ENCODE measurements at regions not wholly inside any gene's neighbourhood (a gene's known extent, or its start where the extent isn't known, plus 50 kb on each side); places are given as distances from the start of the nearest gene placed in this dataset.
"Not testable (repeated sequence)": the region's sequence is repeated elsewhere in the genome, so short reads cannot be mapped to it uniquely, and the experiment has no call there.

- H3K9me3 Mint-ChIP-seq, result no peaks in the 10 kb centered on the region
- DNase-seq (no peak), ATAC-seq (no peak)
- no peak overlapping the region for H3K4me3 Mint-ChIP-seq
- peaks cover under 1% of the 10 kb centered on the region for H3K4me1 Mint-ChIP-seq
- H3K27ac Mint-ChIP-seq, result no peak overlapping the region
- H3K27me3 Mint-ChIP-seq, result peaks cover 13% of the 10 kb centered on the region
- no peaks in the 10 kb centered on the region for H3K36me3 Mint-ChIP-seq (ENCODE audit: low read depth)
Measured at GRCh38 chr11:112532506-112532905, 271.8 kb upstream of the PLET1 start.

- peaks cover 8% of the 10 kb centered on the region for H3K4me1 Mint-ChIP-seq
- DNase-seq (no peak), ATAC-seq (no peak)
- H3K27me3 Mint-ChIP-seq, result peaks cover 10% of the 10 kb centered on the region
- H3K36me3 Mint-ChIP-seq (ENCODE audit: low read depth), result no peaks in the 10 kb centered on the region
- no peak overlapping the region for H3K4me3 Mint-ChIP-seq
- H3K9me3 Mint-ChIP-seq, result no peaks in the 10 kb centered on the region
- no peak overlapping the region for H3K27ac Mint-ChIP-seq
Measured at GRCh38 chr11:112533682-112534081, 273.0 kb upstream of the PLET1 start.

GRCh38 chr11:112534208-112534607 lies 273.5 kb upstream of the PLET1 start:
- H3K27ac Mint-ChIP-seq, result no peak overlapping the region
- H3K9me3 Mint-ChIP-seq, result no peaks in the 10 kb centered on the region
- peaks cover 11% of the 10 kb centered on the region for H3K4me1 Mint-ChIP-seq
- peaks cover 6% of the 10 kb centered on the region for H3K27me3 Mint-ChIP-seq
- no peaks in the 10 kb centered on the region for H3K36me3 Mint-ChIP-seq (ENCODE audit: low read depth)
- DNase-seq (no peak), ATAC-seq (no peak)
- no peak overlapping the region for H3K4me3 Mint-ChIP-seq

GRCh38 chr11:112537026-112537425 lies 276.4 kb upstream of the PLET1 start:
- DNase-seq, result no peak
- H3K4me1 Mint-ChIP-seq, result peaks cover 23% of the 10 kb centered on the region
- H3K4me3 Mint-ChIP-seq, result no peak overlapping the region
- H3K27ac Mint-ChIP-seq, result no peak overlapping the region
- no peaks in the 10 kb centered on the region for H3K9me3 Mint-ChIP-seq
- no peak for ATAC-seq
- no peaks in the 10 kb centered on the region for H3K36me3 Mint-ChIP-seq (ENCODE audit: low read depth)
- H3K27me3 Mint-ChIP-seq, result peaks cover 5% of the 10 kb centered on the region

GRCh38 chr11:112537846-112538330 lies 277.2 kb upstream of the PLET1 start:
- Mint-ChIP-seq H3K36me3 (ENCODE audit: low read depth) (no peaks in the 10 kb centered on the region), H3K4me3 (no peak overlapping the region), H3K4me1 (peaks cover 23% of the 10 kb centered on the region), H3K27me3 (peaks cover 5% of the 10 kb centered on the region), H3K9me3 (no peaks in the 10 kb centered on the region), H3K27ac (no peak overlapping the region)
- no peak for DNase-seq
- ATAC-seq, result peak; percentile 59

- no peaks in the 10 kb centered on the region for H3K36me3 Mint-ChIP-seq (ENCODE audit: low read depth)
- DNase-seq (no peak), ATAC-seq (peak; percentile 41)
- peaks cover 23% of the 10 kb centered on the region for H3K4me1 Mint-ChIP-seq
- H3K4me3 Mint-ChIP-seq, result no peak overlapping the region
- no peaks in the 10 kb centered on the region for H3K9me3 Mint-ChIP-seq
- H3K27ac Mint-ChIP-seq, result no peak overlapping the region
- H3K27me3 Mint-ChIP-seq, result peaks cover 5% of the 10 kb centered on the region
Measured at GRCh38 chr11:112538534-112539280, 278.0 kb upstream of the PLET1 start.

- ATAC-seq; H3K27me3 Mint-ChIP-seq; H3K4me3 Mint-ChIP-seq; H3K36me3 Mint-ChIP-seq (ENCODE audit: low read depth); DNase-seq; H3K9me3 Mint-ChIP-seq; H3K27ac Mint-ChIP-seq: not testable (repeated sequence)
- peaks cover 23% of the 10 kb centered on the region for H3K4me1 Mint-ChIP-seq
Measured at GRCh38 chr11:112539281-112539555, 278.6 kb upstream of the PLET1 start.

GRCh38 chr11:112539741-112540140 lies 279.1 kb upstream of the PLET1 start:
- Mint-ChIP-seq H3K27ac (peak overlapping the region; percentile 61), H3K27me3 (peaks cover 3% of the 10 kb centered on the region), H3K4me3 (no peak overlapping the region), H3K4me1 (peaks cover 23% of the 10 kb centered on the region), H3K36me3 (ENCODE audit: low read depth) (no peaks in the 10 kb centered on the region), H3K9me3 (no peaks in the 10 kb centered on the region)
- no peak for DNase-seq
- ATAC-seq, result no peak

- Mint-ChIP-seq H3K27me3 (peaks cover 2% of the 10 kb centered on the region), H3K9me3 (no peaks in the 10 kb centered on the region), H3K36me3 (ENCODE audit: low read depth) (no peaks in the 10 kb centered on the region), H3K4me1 (peaks cover 23% of the 10 kb centered on the region), H3K27ac (no peak overlapping the region), H3K4me3 (no peak overlapping the region)
- ATAC-seq, result no peak
- DNase-seq, result no peak
Measured at GRCh38 chr11:112540261-112540660, 279.6 kb upstream of the PLET1 start.

- no peaks in the 10 kb centered on the region for H3K36me3 Mint-ChIP-seq (ENCODE audit: low read depth)
- H3K4me1 Mint-ChIP-seq, result peaks cover 23% of the 10 kb centered on the region
- DNase-seq, result no peak
- peaks cover 2% of the 10 kb centered on the region for H3K27me3 Mint-ChIP-seq
- no peak overlapping the region for H3K4me3 Mint-ChIP-seq
- no peaks in the 10 kb centered on the region for H3K9me3 Mint-ChIP-seq
- ATAC-seq, result no peak
- no peak overlapping the region for H3K27ac Mint-ChIP-seq
Measured at GRCh38 chr11:112541140-112542046, 280.7 kb upstream of the PLET1 start.

GRCh38 chr11:112542479-112542878 lies 281.8 kb upstream of the PLET1 start:
- H3K27ac Mint-ChIP-seq, result no peak overlapping the region
- DNase-seq (no peak), ATAC-seq (no peak)

GRCh38 chr11:112543390-112543789 lies 282.7 kb upstream of the PLET1 start:
- no peak overlapping the region for H3K27ac Mint-ChIP-seq
- DNase-seq, result no peak
- peaks cover 17% of the 10 kb centered on the region for H3K4me1 Mint-ChIP-seq
- peaks cover 2% of the 10 kb centered on the region for H3K27me3 Mint-ChIP-seq
- ATAC-seq, result no peak
- no peak overlapping the region for H3K4me3 Mint-ChIP-seq
- H3K36me3 Mint-ChIP-seq (ENCODE audit: low read depth), result no peaks in the 10 kb centered on the region
- no peaks in the 10 kb centered on the region for H3K9me3 Mint-ChIP-seq

More at GRCh38 chr11:112542479-112542878, 281.8 kb upstream of the PLET1 start:
- Mint-ChIP-seq H3K9me3 (no peaks in the 10 kb centered on the region), H3K4me1 (peaks cover 23% of the 10 kb centered on the region), H3K27me3 (peaks cover 2% of the 10 kb centered on the region), H3K4me3 (no peak overlapping the region), H3K36me3 (ENCODE audit: low read depth) (no peaks in the 10 kb centered on the region)

- no peak overlapping the region for H3K27ac Mint-ChIP-seq
- H3K36me3 Mint-ChIP-seq (ENCODE audit: low read depth), result no peaks in the 10 kb centered on the region
- no peaks in the 10 kb centered on the region for H3K9me3 Mint-ChIP-seq
- no peak for ATAC-seq
- no peak overlapping the region for H3K4me3 Mint-ChIP-seq
- no peaks in the 10 kb centered on the region for H3K27me3 Mint-ChIP-seq
- DNase-seq, result no peak
- H3K4me1 Mint-ChIP-seq, result no peaks in the 10 kb centered on the region
Measured at GRCh38 chr11:112548641-112549040, 288.0 kb upstream of the PLET1 start.

GRCh38 chr11:112553205-112553731 lies 292.6 kb upstream of the PLET1 start:
- H3K4me1 Mint-ChIP-seq, result peaks cover 2% of the 10 kb centered on the region

GRCh38 chr11:112554586-112554985 lies 293.9 kb upstream of the PLET1 start:
- H3K9me3 Mint-ChIP-seq, result no peaks in the 10 kb centered on the region
- no peak overlapping the region for H3K27ac Mint-ChIP-seq
- no peak for ATAC-seq

More at GRCh38 chr11:112553205-112553731, 292.6 kb upstream of the PLET1 start:
- H3K9me3 Mint-ChIP-seq, result no peaks in the 10 kb centered on the region
- ATAC-seq (no peak), DNase-seq (no peak)
- no peaks in the 10 kb centered on the region for H3K27me3 Mint-ChIP-seq
- no peak overlapping the region for H3K27ac Mint-ChIP-seq
- H3K4me3 Mint-ChIP-seq, result no peak overlapping the region
- no peaks in the 10 kb centered on the region for H3K36me3 Mint-ChIP-seq (ENCODE audit: low read depth)

More at GRCh38 chr11:112554586-112554985, 293.9 kb upstream of the PLET1 start:
- Mint-ChIP-seq H3K4me1 (peaks cover 2% of the 10 kb centered on the region), H3K27me3 (no peaks in the 10 kb centered on the region), H3K36me3 (ENCODE audit: low read depth) (no peaks in the 10 kb centered on the region), H3K4me3 (no peak overlapping the region)
- DNase-seq, result no peak

All from activated naive CD8-positive, alpha-beta T cell treated with anti-CD3 and anti-CD28 coated beads, Interleukin-2, amount 50 U/mL, for 24 hours (primary cell).